Epithelial cell of prostate (primary cell): ENCODE measurements at regions not wholly inside any gene's neighbourhood (a gene's known extent, or its start where the extent isn't known, plus 50 kb on each side); places are given as distances from the start of the nearest gene placed in this dataset.
"Not testable (repeated sequence)": the region's sequence is repeated elsewhere in the genome, so short reads cannot be mapped to it uniquely, and the experiment has no call there.

Experiments
- DNase-seq: peaks from one replicate; pipeline ENCODE4 v3.0.0-alpha.2; 2011; ENCODE audit warnings: low read depth, low spot score
- H3K27ac ChIP-seq: fragments of 450-650 bp; 2 replicates; pipeline ENCODE4 v1.5.1; 2017; ENCODE audit warnings: mild to moderate bottlenecking

DNA sequence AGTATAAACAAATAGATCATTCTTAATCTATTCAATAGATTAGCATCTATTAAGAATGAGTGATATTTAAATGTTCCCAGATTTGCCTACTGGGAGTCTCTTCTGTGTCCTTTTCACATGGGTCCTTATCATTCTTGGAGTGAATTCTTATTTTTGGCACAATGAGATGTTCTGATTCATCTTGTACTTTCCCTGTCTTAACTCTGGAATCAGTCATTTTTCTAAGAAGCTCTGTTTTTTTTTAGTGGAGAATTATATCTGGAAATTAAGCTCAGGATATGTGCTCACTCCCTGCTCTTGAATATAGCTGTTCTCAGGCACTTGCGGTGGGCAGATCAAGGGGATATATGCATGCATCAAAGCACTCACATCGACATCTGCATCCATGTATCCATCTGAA, 625.3 kb upstream of the HS3ST1 start:
- no peak overlapping the region for H3K27ac ChIP-seq
- no peak for DNase-seq

- DNase-seq, result no peak
- H3K27ac ChIP-seq, result no peak overlapping the region
These were observed 624.9 kb upstream of the HS3ST1 start for GRCh38 chr4:12053556-12053955.

- H3K27ac ChIP-seq, result no peak overlapping the region
- no peak for DNase-seq
These were observed 621.7 kb upstream of the HS3ST1 start for GRCh38 chr4:12050357-12050756.

DNA sequence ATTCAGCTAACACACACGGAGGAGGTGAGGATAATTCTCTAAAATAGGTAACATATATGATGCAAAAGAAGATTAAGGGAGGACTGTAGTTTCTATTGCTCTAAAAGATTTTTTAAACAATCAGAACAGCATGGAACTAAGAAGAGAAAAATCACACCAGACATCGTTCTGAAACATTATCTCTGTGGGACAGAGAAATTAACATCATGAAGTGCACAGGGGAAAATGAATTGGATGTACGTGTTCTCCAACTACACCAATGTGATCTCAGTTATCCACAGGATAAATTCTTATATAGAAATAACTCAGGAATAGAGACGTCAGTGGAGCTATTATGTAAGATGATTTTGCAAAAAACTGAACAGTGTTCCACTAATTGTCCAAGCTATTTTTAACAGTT, 614.1 kb upstream of the HS3ST1 start:
- H3K27ac ChIP-seq, result no peak overlapping the region
- DNase-seq, result no peak

GRCh38 chr4:12041828-12042227, 613.1 kb upstream of the HS3ST1 start:
- H3K27ac ChIP-seq, result no peak overlapping the region
- no peak for DNase-seq

DNA sequence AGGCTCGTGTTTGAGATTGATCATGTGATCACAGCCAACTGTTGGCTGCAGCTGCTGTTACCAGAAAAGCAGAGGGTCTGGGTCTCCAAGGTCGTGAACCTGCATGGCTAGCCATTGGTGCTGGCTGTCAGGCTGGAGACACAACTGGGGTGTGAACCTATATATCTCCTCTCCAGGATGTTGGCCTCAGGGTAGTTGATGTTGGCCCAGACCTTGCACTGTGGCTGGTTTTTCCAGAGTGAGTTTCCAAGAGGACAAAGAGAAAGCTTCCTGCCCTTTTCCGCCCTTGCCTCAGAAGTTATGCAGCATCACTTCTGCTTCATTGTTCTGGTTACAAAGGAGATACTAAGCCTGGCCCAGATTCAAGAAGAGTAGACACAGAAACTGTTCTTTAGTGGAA, 607.8 kb upstream of the HS3ST1 start:
- no peak for DNase-seq
- H3K27ac ChIP-seq, result no peak overlapping the region

GRCh38 chr4:12028258-12028657, 599.6 kb upstream of the HS3ST1 start:
- DNase-seq, result no peak

GRCh38 chr4:12022409-12022808, 593.7 kb upstream of the HS3ST1 start:
- no peak overlapping the region for H3K27ac ChIP-seq

More at GRCh38 chr4:12028258-12028657, 599.6 kb upstream of the HS3ST1 start:
- H3K27ac ChIP-seq, result no peak overlapping the region

DNA sequence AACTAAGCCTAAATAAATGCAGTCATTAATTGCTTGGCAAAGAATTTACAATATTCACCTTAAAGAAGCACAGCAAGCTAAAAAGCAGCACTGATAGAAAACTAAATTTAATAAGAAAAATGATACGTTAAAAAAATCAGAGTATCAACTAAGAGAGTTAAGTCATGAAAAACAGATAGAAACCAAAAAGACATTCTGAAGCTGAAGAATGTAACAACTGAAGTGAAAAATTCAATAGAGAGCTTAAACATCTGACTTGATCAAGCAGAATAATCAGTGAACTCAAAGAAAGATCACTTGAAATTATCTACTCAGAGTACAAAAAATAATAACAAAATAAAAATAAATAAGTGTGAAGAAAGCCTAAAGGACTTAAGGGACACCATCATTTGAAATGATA, 588.0 kb upstream of the HS3ST1 start:
- no peak for DNase-seq
- H3K27ac ChIP-seq, result no peak overlapping the region

More at GRCh38 chr4:12022409-12022808, 593.7 kb upstream of the HS3ST1 start:
- DNase-seq, result no peak

- no peak for DNase-seq
- no peak overlapping the region for H3K27ac ChIP-seq
These were observed 576.8 kb upstream of the HS3ST1 start for GRCh38 chr4:12005471-12005870.

DNA sequence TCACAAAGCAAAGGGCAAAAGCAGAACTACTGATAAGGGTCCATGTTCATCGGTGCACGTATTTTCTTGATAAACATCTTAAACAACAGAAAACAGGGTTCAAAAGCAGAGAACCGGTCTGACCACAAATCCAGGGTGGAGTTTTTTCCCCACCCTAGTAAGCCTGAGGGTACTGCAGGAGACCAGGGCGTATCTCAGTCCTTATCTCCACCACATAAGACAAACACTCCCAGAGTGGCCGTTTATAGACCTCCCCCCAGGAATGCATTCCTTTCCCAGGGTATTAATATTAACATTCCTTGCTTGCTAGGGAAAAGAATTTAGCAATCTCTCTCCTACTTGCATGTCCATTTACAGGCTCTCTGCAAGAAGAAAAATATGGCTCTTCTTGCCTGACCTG, 567.9 kb upstream of the HS3ST1 start:
- not testable (repeated sequence) for DNase-seq

GRCh38 chr4:11976726-11977263, 548.1 kb upstream of the HS3ST1 start:
- no peak for DNase-seq
- H3K27ac ChIP-seq, result no peak overlapping the region

More for the DNA sequence above, 567.9 kb upstream of the HS3ST1 start:
- H3K27ac ChIP-seq, result not testable (repeated sequence)

- no peak overlapping the region for H3K27ac ChIP-seq
- DNase-seq, result no peak
These were observed 544.6 kb upstream of the HS3ST1 start for GRCh38 chr4:11973270-11973669.

- no peak overlapping the region for H3K27ac ChIP-seq
- DNase-seq, result no peak
These were observed 542.1 kb upstream of the HS3ST1 start for GRCh38 chr4:11970754-11971153.

DNA sequence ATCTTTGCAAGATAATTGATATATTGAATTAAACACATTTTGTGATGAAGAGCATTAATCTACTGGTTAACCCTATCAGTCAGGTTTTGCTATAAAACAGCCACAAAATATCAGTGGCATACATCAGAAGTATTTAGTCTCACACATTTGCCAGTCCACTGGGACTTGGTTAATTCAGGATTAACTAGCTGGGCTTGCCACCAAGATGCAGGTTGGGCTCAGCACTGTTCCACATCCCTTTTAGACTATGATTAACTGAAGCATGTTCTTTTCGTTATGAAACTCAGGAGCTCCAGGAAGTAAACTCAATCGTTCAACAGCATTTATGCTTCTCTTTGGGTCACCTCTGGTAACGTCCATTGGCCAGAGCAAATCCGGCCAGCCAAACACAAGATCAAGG, 538.1 kb upstream of the HS3ST1 start:
- DNase-seq, result no peak
- no peak overlapping the region for H3K27ac ChIP-seq

DNA sequence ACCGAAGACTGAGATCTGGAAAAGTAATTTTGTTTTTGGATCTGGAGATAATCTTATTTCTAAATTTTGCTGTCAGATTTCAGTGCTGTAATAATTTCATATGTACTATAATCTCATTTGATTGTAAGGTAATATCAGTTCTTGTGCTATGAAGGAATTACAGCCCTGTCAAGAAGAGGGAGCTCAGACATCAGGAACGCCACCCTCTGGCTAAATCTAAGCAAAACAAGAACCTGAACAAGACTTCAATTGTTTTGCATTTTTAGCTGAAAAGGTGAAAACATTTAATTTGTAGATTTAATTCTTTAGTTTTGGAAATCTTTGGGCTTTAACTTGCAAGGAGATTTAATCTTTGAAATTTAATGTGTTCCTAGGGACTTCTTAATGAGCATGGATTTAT, 525.4 kb upstream of the HS3ST1 start:
- DNase-seq, result no peak
- no peak overlapping the region for H3K27ac ChIP-seq

DNA sequence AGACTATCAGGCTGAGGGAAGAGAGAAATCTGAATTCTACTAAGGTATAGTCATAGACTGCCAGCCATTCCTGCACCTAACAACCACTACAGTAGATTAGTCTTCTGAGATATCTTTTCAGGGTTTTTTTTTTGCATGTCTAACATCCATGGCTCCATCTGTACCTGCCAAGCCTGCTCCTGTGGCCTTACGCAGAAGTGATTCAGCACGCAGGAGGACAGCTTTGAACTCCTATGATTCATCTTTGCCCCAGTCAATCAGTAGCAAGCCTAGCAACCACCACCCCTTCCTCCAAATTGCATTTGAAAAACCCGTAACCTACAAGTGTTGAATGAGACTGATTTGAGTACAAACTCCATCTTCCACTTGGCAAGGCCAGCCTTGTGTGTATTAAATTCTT, 520.7 kb upstream of the HS3ST1 start:
- no peak overlapping the region for H3K27ac ChIP-seq
- DNase-seq, result no peak

- not testable (repeated sequence) for H3K27ac ChIP-seq, DNase-seq
These were observed 518.9 kb upstream of the HS3ST1 start for GRCh38 chr4:11947629-11948028.

DNA sequence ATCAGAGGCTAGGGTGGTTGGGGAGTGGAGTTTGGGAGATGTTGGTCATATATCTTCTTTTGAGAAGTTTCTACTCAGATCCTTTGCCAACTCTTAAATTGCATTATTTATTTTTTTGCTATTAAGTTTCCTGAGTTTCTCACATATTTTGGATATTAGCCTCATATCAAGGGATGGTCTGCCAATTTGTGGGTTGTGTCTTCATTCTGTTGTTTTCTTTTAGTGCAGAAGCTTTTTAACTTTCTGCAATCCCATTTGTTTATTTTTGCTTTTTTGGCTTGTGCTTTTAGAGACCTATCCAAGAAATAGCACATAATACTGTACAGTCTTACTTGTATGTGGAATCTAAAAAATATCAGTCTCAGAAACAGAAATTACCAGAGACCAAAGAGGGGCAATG, 509.2 kb upstream of the HS3ST1 start:
- H3K27ac ChIP-seq, result no peak overlapping the region
- DNase-seq, result no peak

DNA sequence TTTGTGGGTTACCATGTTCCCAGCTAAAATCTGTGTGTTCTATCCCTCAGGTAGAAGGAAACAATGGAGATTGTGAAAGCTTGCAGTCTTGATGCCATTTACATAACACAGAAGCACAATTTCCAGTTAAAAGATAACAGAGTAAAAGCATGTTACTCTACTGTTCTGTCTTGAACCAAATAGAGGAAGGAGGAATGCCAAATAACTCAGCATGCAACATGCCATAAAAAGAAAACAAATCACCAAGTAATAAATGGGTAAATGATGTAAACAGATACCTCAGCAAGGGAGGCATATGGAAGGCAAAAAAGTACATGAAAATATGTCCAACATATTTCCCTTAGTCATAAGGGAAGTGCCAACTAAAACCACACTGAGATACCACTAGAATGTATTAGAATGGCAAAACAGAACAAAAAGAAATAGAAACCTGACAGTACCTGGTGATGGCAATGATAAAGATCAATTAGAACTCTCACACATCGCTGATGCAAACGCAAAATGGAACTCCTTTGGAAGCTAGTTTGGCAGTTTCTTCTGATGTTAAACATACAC, 502.6 kb upstream of the HS3ST1 start:
- no peak for DNase-seq
- H3K27ac ChIP-seq, result no peak overlapping the region

DNA sequence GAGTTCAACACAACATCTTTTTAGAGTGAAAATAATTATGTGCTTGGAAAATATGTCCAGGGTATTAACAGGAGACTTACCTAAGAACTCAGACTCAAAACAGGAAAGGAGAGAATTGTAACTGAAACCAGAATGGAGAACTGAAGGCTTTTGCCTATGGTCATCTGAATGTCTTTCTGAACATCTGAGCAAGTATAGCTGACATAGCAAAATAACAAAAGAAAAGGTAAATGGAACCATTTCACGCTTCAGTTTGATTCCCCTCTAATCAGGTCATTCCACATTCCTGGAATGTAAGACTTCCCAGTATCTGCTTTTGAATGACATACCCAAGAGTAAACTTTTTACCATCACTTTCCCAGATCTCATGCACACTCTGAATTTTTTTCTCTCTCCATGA, 500.4 kb upstream of the HS3ST1 start:
- H3K27ac ChIP-seq, result no peak overlapping the region
- DNase-seq, result no peak

GRCh38 chr4:11919316-11919715, 490.6 kb upstream of the HS3ST1 start:
- no peak overlapping the region for H3K27ac ChIP-seq
- DNase-seq, result no peak

DNA sequence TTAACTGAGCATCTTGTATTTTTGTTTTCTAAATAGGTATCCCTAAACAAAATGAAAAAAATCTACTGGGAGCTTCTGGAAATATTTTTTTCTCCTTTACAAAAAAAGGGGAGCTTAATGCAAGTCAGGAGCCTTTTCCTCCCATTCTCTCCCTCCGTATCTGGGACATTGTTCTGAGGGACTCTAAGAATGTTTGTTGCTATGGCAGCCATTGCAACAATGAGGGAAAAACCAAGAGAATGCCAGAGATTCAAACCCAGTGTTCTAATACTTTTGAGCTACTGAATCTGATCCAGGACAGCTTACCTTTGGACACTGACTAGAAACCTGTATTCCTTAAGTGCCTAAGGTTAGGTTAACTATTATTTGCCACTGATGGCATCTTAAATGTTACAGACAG, 485.7 kb upstream of the HS3ST1 start:
- DNase-seq, result no peak
- no peak overlapping the region for H3K27ac ChIP-seq
